ENCODE measurements at regions not wholly inside any gene's neighbourhood (a gene's known extent, or its start where the extent isn't known, plus 50 kb on each side); places are given as distances from the start of the nearest gene placed in this dataset.

- TF ChIP-seq, protein P1, sequence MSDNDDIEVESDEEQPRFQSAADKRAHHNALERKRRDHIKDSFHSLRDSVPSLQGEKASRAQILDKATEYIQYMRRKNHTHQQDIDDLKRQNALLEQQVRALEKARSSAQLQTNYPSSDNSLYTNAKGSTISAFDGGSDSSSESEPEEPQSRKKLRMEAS (IDR thresholded peaks at IDR 0.05; ENCODE audit: low read depth, low read length): no peak
- TF ChIP-seq, protein P2, sequence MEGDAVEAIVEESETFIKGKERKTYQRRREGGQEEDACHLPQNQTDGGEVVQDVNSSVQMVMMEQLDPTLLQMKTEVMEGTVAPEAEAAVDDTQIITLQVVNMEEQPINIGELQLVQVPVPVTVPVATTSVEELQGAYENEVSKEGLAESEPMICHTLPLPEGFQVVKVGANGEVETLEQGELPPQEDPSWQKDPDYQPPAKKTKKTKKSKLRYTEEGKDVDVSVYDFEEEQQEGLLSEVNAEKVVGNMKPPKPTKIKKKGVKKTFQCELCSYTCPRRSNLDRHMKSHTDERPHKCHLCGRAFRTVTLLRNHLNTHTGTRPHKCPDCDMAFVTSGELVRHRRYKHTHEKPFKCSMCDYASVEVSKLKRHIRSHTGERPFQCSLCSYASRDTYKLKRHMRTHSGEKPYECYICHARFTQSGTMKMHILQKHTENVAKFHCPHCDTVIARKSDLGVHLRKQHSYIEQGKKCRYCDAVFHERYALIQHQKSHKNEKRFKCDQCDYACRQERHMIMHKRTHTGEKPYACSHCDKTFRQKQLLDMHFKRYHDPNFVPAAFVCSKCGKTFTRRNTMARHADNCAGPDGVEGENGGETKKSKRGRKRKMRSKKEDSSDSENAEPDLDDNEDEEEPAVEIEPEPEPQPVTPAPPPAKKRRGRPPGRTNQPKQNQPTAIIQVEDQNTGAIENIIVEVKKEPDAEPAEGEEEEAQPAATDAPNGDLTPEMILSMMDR (IDR thresholded peaks at IDR 0.05; ENCODE audit: low read depth, low read length): no peak
- TF ChIP-seq POLR2A (IDR thresholded peaks at IDR 0.05; ENCODE audit: extremely low read depth, insufficient read length) (no peak), MYC (IDR thresholded peaks at IDR 0.05; ENCODE audit: low read depth, low read length) (no peak)
- H3K4me3 ChIP-seq (ENCODE audit: low read depth, low read length): no peak overlapping the region
- DNase-seq (ENCODE audit: low read depth): no peak
These were observed 86.5 kb upstream of the SLC14A2 start for GRCh38 chr18:45528712-45529336.

DNA sequence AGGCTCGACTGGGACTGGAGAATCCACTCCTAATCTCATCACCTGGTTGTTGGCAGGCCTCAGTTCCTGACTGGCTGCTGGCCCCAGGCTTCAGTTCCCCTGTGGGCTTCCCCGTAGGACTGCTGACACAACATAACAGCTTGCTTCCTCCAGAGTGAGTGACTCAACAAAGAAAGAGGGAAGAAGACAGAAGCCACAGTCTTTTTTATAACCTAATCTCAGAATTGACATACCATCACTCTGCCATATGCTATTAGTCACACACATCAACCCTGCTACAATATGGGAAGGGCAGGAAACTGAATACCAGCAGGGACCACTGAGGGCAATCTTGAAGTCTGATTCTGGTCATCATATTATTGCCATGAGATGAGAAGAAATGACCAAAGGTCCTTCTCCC, 76.8 kb upstream of the SLC14A2 start:
- peak; percentile 4 for DNase-seq (ENCODE audit: low read depth)
- TF ChIP-seq MYC (IDR thresholded peaks at IDR 0.05; ENCODE audit: low read depth, low read length) (no peak), POLR2A (IDR thresholded peaks at IDR 0.05; ENCODE audit: extremely low read depth, insufficient read length) (no peak)
- TF ChIP-seq, protein P1 (IDR thresholded peaks at IDR 0.05; ENCODE audit: low read depth, low read length): no peak
- TF ChIP-seq, protein P2 (IDR thresholded peaks at IDR 0.05; ENCODE audit: low read depth, low read length): no peak
- H3K4me3 ChIP-seq (ENCODE audit: low read depth, low read length): no peak overlapping the region

DNA sequence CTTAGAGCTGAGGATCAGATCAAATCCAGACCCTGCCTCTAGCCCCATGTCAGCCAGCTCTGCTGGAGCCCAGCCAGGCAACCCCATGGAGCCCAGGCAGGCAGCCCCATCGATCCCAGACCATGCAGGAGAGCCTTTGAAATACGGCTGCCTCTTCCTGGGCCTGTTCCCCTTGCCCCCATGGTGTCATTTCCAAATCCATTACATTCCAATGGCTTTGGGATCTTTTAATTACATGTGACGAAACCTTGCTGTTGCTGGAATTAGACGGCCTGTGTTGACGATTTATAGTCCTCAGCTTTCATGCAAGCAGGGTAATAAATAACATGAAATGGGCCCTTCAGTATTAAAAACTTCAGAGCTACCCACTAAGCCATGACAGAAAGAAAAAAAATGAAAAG, 75.8 kb upstream of the SLC14A2 start:
- H3K4me3 ChIP-seq (ENCODE audit: low read depth, low read length): no peak overlapping the region
- TF ChIP-seq, protein P1 (IDR thresholded peaks at IDR 0.05; ENCODE audit: low read depth, low read length): no peak
- TF ChIP-seq, protein P2 (IDR thresholded peaks at IDR 0.05; ENCODE audit: low read depth, low read length): no peak
- TF ChIP-seq POLR2A (IDR thresholded peaks at IDR 0.05; ENCODE audit: extremely low read depth, insufficient read length): no peak
- no peak for TF ChIP-seq MYC (IDR thresholded peaks at IDR 0.05; ENCODE audit: low read depth, low read length)
- DNase-seq (ENCODE audit: low read depth): no peak

DNA sequence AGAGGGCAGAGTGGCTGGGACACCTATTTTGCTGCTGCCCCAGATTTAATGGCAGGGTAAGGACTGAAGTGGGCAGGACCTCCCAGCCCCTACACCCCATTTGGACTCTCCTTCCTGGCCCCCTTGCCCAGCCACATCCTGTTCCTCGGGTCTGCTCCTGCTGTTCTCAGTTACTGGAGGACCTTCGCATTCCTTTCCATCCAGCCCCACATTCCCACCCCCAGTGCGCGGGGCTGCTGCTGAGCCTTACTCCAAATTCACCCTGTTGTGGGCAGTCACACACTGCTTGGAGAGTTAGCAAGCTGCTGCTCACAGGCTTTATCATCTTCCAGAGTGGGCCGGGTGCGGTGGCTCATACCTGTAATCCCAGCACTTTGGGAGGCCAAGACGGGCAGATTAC, 75.2 kb upstream of the SLC14A2 start:
- TF ChIP-seq POLR2A (IDR thresholded peaks at IDR 0.05; ENCODE audit: extremely low read depth, insufficient read length): no peak
- TF ChIP-seq, protein P2 (IDR thresholded peaks at IDR 0.05; ENCODE audit: low read depth, low read length): no peak
- TF ChIP-seq, protein P1 (IDR thresholded peaks at IDR 0.05; ENCODE audit: low read depth, low read length): no peak
- no peak for TF ChIP-seq MYC (IDR thresholded peaks at IDR 0.05; ENCODE audit: low read depth, low read length)
- DNase-seq (ENCODE audit: low read depth): no peak

GRCh38 chr18:45541421-45541820, 73.9 kb upstream of the SLC14A2 start:
- no peak overlapping the region for H3K4me3 ChIP-seq (ENCODE audit: low read depth, low read length)
- DNase-seq (ENCODE audit: low read depth): no peak
- TF ChIP-seq MYC (IDR thresholded peaks at IDR 0.05; ENCODE audit: low read depth, low read length) (no peak), POLR2A (IDR thresholded peaks at IDR 0.05; ENCODE audit: extremely low read depth, insufficient read length) (no peak)
- TF ChIP-seq, protein P1 (IDR thresholded peaks at IDR 0.05; ENCODE audit: low read depth, low read length): no peak
- TF ChIP-seq, protein P2 (IDR thresholded peaks at IDR 0.05; ENCODE audit: low read depth, low read length): no peak

More for the DNA sequence above, 75.2 kb upstream of the SLC14A2 start:
- no peak overlapping the region for H3K4me3 ChIP-seq (ENCODE audit: low read depth, low read length)
